ENCODE measurements at regions not wholly inside any gene's neighbourhood (a gene's known extent, or its start where the extent isn't known, plus 50 kb on each side); places are given as distances from the start of the nearest gene placed in this dataset.

DNA sequence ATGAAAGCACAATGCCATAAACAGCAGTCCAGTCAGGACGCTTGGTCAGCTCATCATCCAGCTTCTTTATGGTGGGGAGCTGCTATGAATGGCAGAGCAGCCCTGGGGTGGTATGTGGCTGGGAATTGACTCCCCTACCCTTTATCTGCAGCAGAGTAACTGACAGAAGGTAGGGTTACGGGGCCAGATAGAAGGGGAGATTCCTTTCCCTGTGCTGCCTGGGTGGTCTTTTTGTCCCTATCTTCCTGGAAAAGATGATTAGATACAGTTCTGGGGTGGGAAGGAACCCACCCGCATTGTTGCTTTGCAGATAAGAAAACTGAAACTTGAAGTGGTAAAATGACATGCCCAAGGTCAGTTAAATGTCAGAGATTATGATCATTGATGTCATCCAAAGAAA, 405.5 kb downstream of the ARHGEF28 start:
- Mint-ChIP-seq H3K27me3 (ENCODE audit: unreplicated experiment) (no peaks in the 10 kb centered on the region), H3K4me3 (ENCODE audit: low read depth, unreplicated experiment) (no peak overlapping the region), H3K27ac (ENCODE audit: unreplicated experiment) (no peak overlapping the region), H3K4me1 (ENCODE audit: low read depth, unreplicated experiment) (peaks cover 13% of the 10 kb centered on the region), H3K36me3 (ENCODE audit: insufficient read depth, unreplicated experiment) (no peaks in the 10 kb centered on the region), H3K9me3 (ENCODE audit: low read depth, unreplicated experiment) (no peaks in the 10 kb centered on the region)
- TF ChIP-seq, protein P1, sequence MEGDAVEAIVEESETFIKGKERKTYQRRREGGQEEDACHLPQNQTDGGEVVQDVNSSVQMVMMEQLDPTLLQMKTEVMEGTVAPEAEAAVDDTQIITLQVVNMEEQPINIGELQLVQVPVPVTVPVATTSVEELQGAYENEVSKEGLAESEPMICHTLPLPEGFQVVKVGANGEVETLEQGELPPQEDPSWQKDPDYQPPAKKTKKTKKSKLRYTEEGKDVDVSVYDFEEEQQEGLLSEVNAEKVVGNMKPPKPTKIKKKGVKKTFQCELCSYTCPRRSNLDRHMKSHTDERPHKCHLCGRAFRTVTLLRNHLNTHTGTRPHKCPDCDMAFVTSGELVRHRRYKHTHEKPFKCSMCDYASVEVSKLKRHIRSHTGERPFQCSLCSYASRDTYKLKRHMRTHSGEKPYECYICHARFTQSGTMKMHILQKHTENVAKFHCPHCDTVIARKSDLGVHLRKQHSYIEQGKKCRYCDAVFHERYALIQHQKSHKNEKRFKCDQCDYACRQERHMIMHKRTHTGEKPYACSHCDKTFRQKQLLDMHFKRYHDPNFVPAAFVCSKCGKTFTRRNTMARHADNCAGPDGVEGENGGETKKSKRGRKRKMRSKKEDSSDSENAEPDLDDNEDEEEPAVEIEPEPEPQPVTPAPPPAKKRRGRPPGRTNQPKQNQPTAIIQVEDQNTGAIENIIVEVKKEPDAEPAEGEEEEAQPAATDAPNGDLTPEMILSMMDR (IDR thresholded peaks at IDR 0.05; ENCODE audit: unreplicated experiment): no peak
- no TSS peak for BruUV-seq (replicated peaks)
- no peak for DNase-seq
- intact Hi-C loops (cut with micrococcal nuclease; ENCODE audit: unreplicated experiment): no loop called here
- CTCF ChIA-PET: no interaction called here

DNA sequence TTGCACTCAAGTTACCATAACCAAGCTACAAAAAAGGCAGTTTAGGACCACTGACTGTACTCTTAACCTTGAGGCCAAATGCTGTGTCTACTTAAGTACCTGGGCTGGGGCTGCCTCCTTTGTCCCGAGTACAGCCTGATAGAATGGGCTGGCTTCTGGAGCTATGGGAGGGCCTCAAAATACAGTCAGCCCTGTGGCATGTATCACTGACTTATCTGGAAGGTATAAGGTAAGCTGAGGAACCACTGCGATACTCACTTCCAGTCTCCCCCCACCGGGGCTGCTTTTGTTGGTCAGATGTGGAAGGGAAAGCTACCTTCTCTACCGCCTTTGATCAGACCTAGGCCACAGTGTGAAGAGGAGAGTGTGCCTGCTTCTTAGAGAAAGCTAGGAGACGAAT, 404.8 kb downstream of the ARHGEF28 start:
- no peak overlapping the region for H3K27ac Mint-ChIP-seq (ENCODE audit: unreplicated experiment)
- no peak overlapping the region for H3K4me3 Mint-ChIP-seq (ENCODE audit: low read depth, unreplicated experiment)
- peaks cover 6% of the 10 kb centered on the region for H3K4me1 Mint-ChIP-seq (ENCODE audit: low read depth, unreplicated experiment)
- BruUV-seq (replicated peaks): no TSS peak
- no peaks in the 10 kb centered on the region for H3K36me3 Mint-ChIP-seq (ENCODE audit: insufficient read depth, unreplicated experiment)
- H3K27me3 Mint-ChIP-seq (ENCODE audit: unreplicated experiment): no peaks in the 10 kb centered on the region
- TF ChIP-seq, protein P1 (IDR thresholded peaks at IDR 0.05; ENCODE audit: unreplicated experiment): no peak
- intact Hi-C loops (cut with micrococcal nuclease; ENCODE audit: unreplicated experiment): no loop called here
- DNase-seq: no peak
- no peaks in the 10 kb centered on the region for H3K9me3 Mint-ChIP-seq (ENCODE audit: low read depth, unreplicated experiment)
- CTCF ChIA-PET: no interaction called here

DNA sequence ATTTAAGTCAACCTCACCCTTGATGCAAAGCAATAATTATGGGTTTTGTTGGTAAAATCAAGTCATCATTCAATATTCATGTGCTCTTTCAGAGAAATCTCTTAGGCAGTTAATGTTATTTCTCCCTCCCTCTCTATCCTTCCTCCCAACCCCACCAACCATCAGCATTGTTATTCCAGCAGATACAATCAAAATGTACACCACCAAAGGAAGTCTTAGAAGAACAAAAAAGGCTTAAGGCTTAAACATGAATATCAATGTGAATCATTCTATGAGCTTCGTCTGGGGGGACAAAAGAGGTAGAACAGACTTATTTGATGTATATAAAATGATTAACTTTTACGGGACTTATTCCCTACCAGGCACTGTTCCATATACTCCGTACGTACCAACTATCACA, 404.4 kb downstream of the ARHGEF28 start:
- DNase-seq: no peak
- H3K27me3 Mint-ChIP-seq (ENCODE audit: unreplicated experiment): no peaks in the 10 kb centered on the region
- H3K4me3 Mint-ChIP-seq (ENCODE audit: low read depth, unreplicated experiment): no peak overlapping the region
- no TSS peak for BruUV-seq (replicated peaks)
- H3K4me1 Mint-ChIP-seq (ENCODE audit: low read depth, unreplicated experiment): peaks cover 2% of the 10 kb centered on the region
- H3K36me3 Mint-ChIP-seq (ENCODE audit: insufficient read depth, unreplicated experiment): no peaks in the 10 kb centered on the region
- no peaks in the 10 kb centered on the region for H3K9me3 Mint-ChIP-seq (ENCODE audit: low read depth, unreplicated experiment)
- CTCF ChIA-PET: no interaction called here
- no peak overlapping the region for H3K27ac Mint-ChIP-seq (ENCODE audit: unreplicated experiment)
- intact Hi-C loops (cut with micrococcal nuclease; ENCODE audit: unreplicated experiment): no loop called here
- TF ChIP-seq, protein P1 (IDR thresholded peaks at IDR 0.05; ENCODE audit: unreplicated experiment): no peak

DNA sequence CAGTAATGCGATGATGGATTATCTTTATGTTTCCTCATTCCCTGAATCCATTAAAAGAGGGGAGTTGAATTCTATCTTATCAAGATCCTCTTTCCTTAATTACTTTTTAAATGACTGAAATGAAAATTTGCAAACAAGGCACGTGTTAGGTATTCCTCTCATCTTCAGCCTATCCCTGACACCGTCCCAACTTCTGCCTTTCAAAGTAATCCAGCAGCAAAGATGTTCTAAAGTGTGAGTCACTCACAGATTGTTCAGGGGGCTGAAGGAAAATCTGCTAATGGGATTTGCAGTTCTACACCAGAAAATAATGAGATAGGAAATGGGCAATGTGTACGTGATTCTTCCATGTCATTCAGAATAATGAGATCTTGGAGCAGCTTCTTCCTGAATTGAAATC, 403.0 kb downstream of the ARHGEF28 start:
- Mint-ChIP-seq H3K36me3 (ENCODE audit: insufficient read depth, unreplicated experiment) (no peaks in the 10 kb centered on the region), H3K9me3 (ENCODE audit: low read depth, unreplicated experiment) (no peaks in the 10 kb centered on the region), H3K4me1 (ENCODE audit: low read depth, unreplicated experiment) (no peaks in the 10 kb centered on the region), H3K27ac (ENCODE audit: unreplicated experiment) (no peak overlapping the region), H3K27me3 (ENCODE audit: unreplicated experiment) (no peaks in the 10 kb centered on the region), H3K4me3 (ENCODE audit: low read depth, unreplicated experiment) (no peak overlapping the region)
- DNase-seq: no peak
- CTCF ChIA-PET: no interaction called here
- no TSS peak for BruUV-seq (replicated peaks)
- TF ChIP-seq, protein P1 (IDR thresholded peaks at IDR 0.05; ENCODE audit: unreplicated experiment): no peak
- intact Hi-C loops (cut with micrococcal nuclease; ENCODE audit: unreplicated experiment): no loop called here

DNA sequence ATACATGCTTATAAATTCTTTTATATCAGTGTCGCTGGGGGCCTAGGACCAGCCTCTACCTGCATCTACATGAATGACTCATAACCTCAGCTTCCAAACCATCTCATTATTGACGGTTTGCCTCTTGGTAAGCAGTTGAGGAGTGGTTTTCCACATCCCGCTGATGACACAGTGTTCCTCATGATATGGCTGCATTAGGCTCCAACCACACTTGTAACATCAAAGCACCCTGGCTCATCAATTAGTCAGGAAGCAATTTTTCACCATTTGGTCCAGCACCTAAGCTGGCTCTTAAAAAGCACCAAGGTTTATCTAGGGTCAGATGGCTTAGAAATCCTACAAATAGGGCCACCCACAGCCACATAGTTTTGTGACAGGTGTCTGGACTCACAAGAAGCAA, 402.4 kb downstream of the ARHGEF28 start:
- intact Hi-C loops (cut with micrococcal nuclease; ENCODE audit: unreplicated experiment): no loop called here
- Mint-ChIP-seq H3K4me3 (ENCODE audit: low read depth, unreplicated experiment) (no peak overlapping the region), H3K36me3 (ENCODE audit: insufficient read depth, unreplicated experiment) (no peaks in the 10 kb centered on the region), H3K9me3 (ENCODE audit: low read depth, unreplicated experiment) (no peaks in the 10 kb centered on the region), H3K27me3 (ENCODE audit: unreplicated experiment) (no peaks in the 10 kb centered on the region), H3K4me1 (ENCODE audit: low read depth, unreplicated experiment) (no peaks in the 10 kb centered on the region), H3K27ac (ENCODE audit: unreplicated experiment) (no peak overlapping the region)
- TF ChIP-seq, protein P1 (IDR thresholded peaks at IDR 0.05; ENCODE audit: unreplicated experiment): no peak
- no TSS peak for BruUV-seq (replicated peaks)
- CTCF ChIA-PET: no interaction called here
- no peak for DNase-seq

Measured in Calu3 (cell line).